ENCODE measurements at regions not wholly inside any gene's neighbourhood (a gene's known extent, or its start where the extent isn't known, plus 50 kb on each side); places are given as distances from the start of the nearest gene placed in this dataset.

DNA sequence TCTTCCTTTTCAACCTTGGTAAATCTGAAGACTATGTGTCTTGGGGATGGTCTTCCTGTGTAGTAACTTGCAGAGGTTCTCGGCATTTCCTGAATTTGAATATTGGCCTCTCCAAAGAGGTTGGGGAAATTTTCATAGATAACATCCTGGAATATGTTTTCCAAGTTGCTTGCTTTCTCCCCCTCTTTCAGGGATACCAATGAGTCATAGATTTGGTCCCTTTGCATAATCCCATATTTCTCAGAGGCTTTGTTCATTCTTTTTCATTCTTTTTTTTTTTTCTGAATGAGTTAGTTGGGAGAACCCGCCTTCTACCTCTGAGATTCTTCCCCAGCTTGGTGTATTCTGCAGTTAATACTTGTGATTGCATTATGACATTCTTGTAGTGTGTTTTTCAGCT, 549.2 kb upstream of the AMOT start:
- TF ChIP-seq, protein P1, sequence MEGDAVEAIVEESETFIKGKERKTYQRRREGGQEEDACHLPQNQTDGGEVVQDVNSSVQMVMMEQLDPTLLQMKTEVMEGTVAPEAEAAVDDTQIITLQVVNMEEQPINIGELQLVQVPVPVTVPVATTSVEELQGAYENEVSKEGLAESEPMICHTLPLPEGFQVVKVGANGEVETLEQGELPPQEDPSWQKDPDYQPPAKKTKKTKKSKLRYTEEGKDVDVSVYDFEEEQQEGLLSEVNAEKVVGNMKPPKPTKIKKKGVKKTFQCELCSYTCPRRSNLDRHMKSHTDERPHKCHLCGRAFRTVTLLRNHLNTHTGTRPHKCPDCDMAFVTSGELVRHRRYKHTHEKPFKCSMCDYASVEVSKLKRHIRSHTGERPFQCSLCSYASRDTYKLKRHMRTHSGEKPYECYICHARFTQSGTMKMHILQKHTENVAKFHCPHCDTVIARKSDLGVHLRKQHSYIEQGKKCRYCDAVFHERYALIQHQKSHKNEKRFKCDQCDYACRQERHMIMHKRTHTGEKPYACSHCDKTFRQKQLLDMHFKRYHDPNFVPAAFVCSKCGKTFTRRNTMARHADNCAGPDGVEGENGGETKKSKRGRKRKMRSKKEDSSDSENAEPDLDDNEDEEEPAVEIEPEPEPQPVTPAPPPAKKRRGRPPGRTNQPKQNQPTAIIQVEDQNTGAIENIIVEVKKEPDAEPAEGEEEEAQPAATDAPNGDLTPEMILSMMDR (IDR thresholded peaks at IDR 0.05): no peak
- TF ChIP-seq POLR2A (IDR thresholded peaks at IDR 0.05): no peak

Measured in prostate gland (tissue), 2 donors.